Body of pancreas (tissue), 4 donors: ENCODE measurements at regions not wholly inside any gene's neighbourhood (a gene's known extent, or its start where the extent isn't known, plus 50 kb on each side); places are given as distances from the start of the nearest gene placed in this dataset.

Experiments used
- CTCF ChIP-seq, 7 experiments: fragments of 450-650 bp in 4 of 7; fragments of 200-600 bp in 3 of 7; sonication (generic) in 3 of 7; IDR thresholded peaks; one replicate each; pipeline ENCODE4 v1.5.1; 2016 to 2019; ENCODE audit warnings: antibody characterized with exemption in 7 of 7
- POLR2A ChIP-seq, 3 donors: fragments of 450-650 bp; IDR thresholded peaks; one replicate each; pipeline ENCODE4 v1.6.1; 2016; ENCODE audit warnings: antibody characterized with exemption in 3 of 3, mild to moderate bottlenecking in 2 of 3

DNA sequence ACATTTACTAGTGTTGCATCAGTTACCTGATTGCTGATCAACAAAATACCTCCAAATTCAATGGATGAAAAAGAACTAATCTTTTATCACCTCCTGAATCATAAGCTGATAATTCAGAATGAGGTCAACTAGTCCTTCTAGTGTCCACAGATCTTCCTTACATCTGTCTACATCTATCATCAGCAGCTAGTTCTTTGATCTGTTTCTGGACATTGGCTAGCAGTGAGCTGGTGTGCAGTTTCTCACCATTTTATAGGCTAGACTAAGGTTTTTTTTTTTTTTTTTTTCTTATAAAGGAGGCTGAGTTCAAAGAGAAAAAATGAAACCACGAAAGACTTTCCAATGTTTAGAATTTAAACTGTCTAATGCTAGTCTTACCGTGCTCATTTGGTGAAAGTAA, 534.3 kb upstream of the ST8SIA4 start:
- TF ChIP-seq CTCF (IDR thresholded peaks at IDR 0.05) (no peak), POLR2A (IDR thresholded peaks at IDR 0.05) (no peak)
